H1 (cell line): ENCODE measurements at regions not wholly inside any gene's neighbourhood (a gene's known extent, or its start where the extent isn't known, plus 50 kb on each side); places are given as distances from the start of the nearest gene placed in this dataset.

Experiments
- CTCF ChIA-PET: fragments of 300-600 bp; sonication (Branson Sonifier 250); formaldehyde crosslinking; loops from one replicate; lab custom pipeline; 2021; ENCODE audit not compliant: partially characterized antibody; lab: Charles Lee
- POLR2A ChIA-PET: fragments of 300-600 bp; sonication (Branson Sonifier 250); formaldehyde crosslinking; loops from one replicate; lab custom pipeline; 2021; ENCODE audit warnings: inconsistent platforms; ENCODE audit not compliant: partially characterized antibody; lab: Charles Lee
- DNase-seq, 2 experiments: peaks; one replicate each; pipeline versions ENCODE4 v3.0.0 to v3.0.0-alpha.2; 2010 to 2022; ENCODE audit warnings: low spot score in 2 of 2, low read depth in 1 of 2, mixed read lengths in 1 of 2
- FAIRE-seq: peaks from 2 replicates; lab custom pipeline; 2011; peaks lifted over from hg19 to GRCh38; lab: Jason Lieb, UNC
- H2AFZ ChIP-seq: 2 replicates; pipeline ENCODE4 v1.8.1; 2012; ENCODE audit warnings: low read length, inconsistent platforms
- H2AK5ac ChIP-seq: 2 replicates; pipeline ENCODE4 v1.6.1; 2013; ENCODE audit warnings: low read depth, low read length
- H2BK120ac ChIP-seq: replicated peaks from 2 replicates; pipeline ENCODE3; 2013; ENCODE audit warnings: low read depth, low read length, inconsistent platforms
- H2BK12ac ChIP-seq: 2 replicates; pipeline ENCODE4 v1.6.1; 2013; ENCODE audit warnings: low read depth, low read length
- H2BK15ac ChIP-seq: 2 replicates; pipeline ENCODE4 v1.6.1; 2013; ENCODE audit warnings: low read length
- H2BK20ac ChIP-seq: 2 replicates; pipeline ENCODE4 v1.6.1; 2013; ENCODE audit warnings: low read length
- H2BK5ac ChIP-seq: 2 replicates; pipeline ENCODE4 v1.6.1; 2013; ENCODE audit warnings: low read depth, low read length
- H3K14ac ChIP-seq: 2 replicates; pipeline ENCODE4 v1.6.1; 2013; ENCODE audit warnings: inconsistent platforms; ENCODE audit not compliant: insufficient read length
- H3K18ac ChIP-seq: 2 replicates; pipeline ENCODE4 v1.6.1; 2013; ENCODE audit warnings: low read length; ENCODE audit errors: extremely low read depth
- H3K23ac ChIP-seq: 2 replicates; pipeline ENCODE4 v1.6.1; 2013; ENCODE audit warnings: inconsistent platforms; ENCODE audit not compliant: insufficient read length
- H3K23me2 ChIP-seq: 2 replicates; pipeline ENCODE4 v1.6.1; 2013; ENCODE audit warnings: low read depth, low read length
- H3K27ac ChIP-seq: 2 replicates; pipeline ENCODE4 v1.6.1; 2011; ENCODE audit warnings: low read depth, low read length, inconsistent platforms
- H3K27me3 ChIP-seq, 4 experiments: replicated peaks in 1 of 4; 1 replicate in 1 of 4; 2 replicates in 3 of 4; pipeline versions ENCODE4 v1.6.1 to v1.8.1; 2011 to 2013; ENCODE audit warnings: low read length in 3 of 4, mild to moderate bottlenecking in 3 of 4, inconsistent platforms in 2 of 4, mixed read lengths in 2 of 4, moderate library complexity in 1 of 4; ENCODE audit not compliant: control insufficient read depth in 3 of 4, insufficient read depth in 3 of 4; ENCODE audit errors: extremely low read depth in 1 of 4
- H3K36me3 ChIP-seq, 4 experiments: 2 replicates each; pipeline versions ENCODE4 v1.6.1 to v1.8.1; 2011 to 2013; ENCODE audit warnings: mild to moderate bottlenecking in 4 of 4, low read length in 3 of 4, moderate library complexity in 2 of 4, control low read depth in 1 of 4, inconsistent platforms in 1 of 4; ENCODE audit not compliant: insufficient read depth in 4 of 4, control insufficient read depth in 2 of 4
- H3K4ac ChIP-seq: replicated peaks from 2 replicates; pipeline ENCODE3; 2013; ENCODE audit warnings: low read length, low read depth, mixed read lengths, inconsistent platforms; ENCODE audit not compliant: insufficient read length
- H3K4me1 ChIP-seq, 4 experiments: replicated peaks in 1 of 4; 1 replicate in 1 of 4; 2 replicates in 3 of 4; pipeline versions ENCODE4 v1.6.1 to v1.8.1; 2011 to 2013; ENCODE audit warnings: low read length in 3 of 4, inconsistent platforms in 2 of 4, mixed read lengths in 1 of 4; ENCODE audit not compliant: insufficient read depth in 4 of 4, control insufficient read depth in 3 of 4
- H3K4me2 ChIP-seq, 2 experiments: 2 replicates each; pipeline versions ENCODE4 v1.6.1 to v1.8.1; 2011 to 2013; ENCODE audit warnings: low read depth in 2 of 2, low read length in 2 of 2, control low read depth in 1 of 2, inconsistent platforms in 1 of 2, mild to moderate bottlenecking in 1 of 2; ENCODE audit not compliant: insufficient read depth in 1 of 2
- H3K4me3 ChIP-seq, 4 experiments: fragments of 200-600, 300-600 bp in 1 of 4; sonication (generic), shearing (Covaris generic), sonication (Bioruptor Twin) in 1 of 4; 2 replicates each; pipeline versions ENCODE4 v1.5.1 to v1.8.1; 2011 to 2016; ENCODE audit warnings: low read length in 4 of 4, low read depth in 3 of 4, control low read depth in 2 of 4, inconsistent platforms in 2 of 4, mild to moderate bottlenecking in 2 of 4, mixed read lengths in 1 of 4, moderate library complexity in 1 of 4; ENCODE audit not compliant: insufficient read depth in 2 of 4; ENCODE audit errors: extremely low read depth in 1 of 4
- H3K56ac ChIP-seq: replicated peaks from 2 replicates; pipeline ENCODE3; 2013; ENCODE audit warnings: low read depth, mild to moderate bottlenecking, mixed read lengths, low read length, inconsistent platforms; ENCODE audit not compliant: insufficient read length
- H3K79me1 ChIP-seq: 2 replicates; pipeline ENCODE4 v1.6.1; 2013; ENCODE audit warnings: low read depth, low read length, control low read depth
- H3K79me2 ChIP-seq, 2 experiments: 2 replicates each; pipeline versions ENCODE4 v1.6.1 to v1.8.1; 2012 to 2013; ENCODE audit warnings: low read length in 2 of 2, mild to moderate bottlenecking in 2 of 2, inconsistent platforms in 1 of 2; ENCODE audit not compliant: insufficient read depth in 2 of 2, control insufficient read depth in 1 of 2
- H3K9ac ChIP-seq, 4 experiments: replicated peaks in 1 of 4; 1 replicate in 1 of 4; 2 replicates in 3 of 4; pipeline versions ENCODE4 v1.6.1 to v1.8.1; 2011 to 2013; ENCODE audit warnings: low read depth in 3 of 4, low read length in 3 of 4, control low read depth in 2 of 4, mild to moderate bottlenecking in 2 of 4, moderate library complexity in 2 of 4, inconsistent platforms in 1 of 4; ENCODE audit errors: extremely low read depth in 1 of 4
- H3K9me3 ChIP-seq, 2 experiments: 2 replicates each; pipeline versions ENCODE4 v1.6.1 to v1.8.1; 2012 to 2013; ENCODE audit warnings: mild to moderate bottlenecking in 2 of 2, moderate library complexity in 2 of 2, control low read depth in 1 of 2, inconsistent platforms in 1 of 2, low read depth in 1 of 2, low read length in 1 of 2, mixed read lengths in 1 of 2; ENCODE audit not compliant: insufficient read depth in 2 of 2
- H4K20me1 ChIP-seq, 2 experiments: replicated peaks in 1 of 2; 2 replicates each; pipeline versions ENCODE3 to v1.8.1; 2011 to 2013; ENCODE audit warnings: inconsistent platforms in 2 of 2, low read length in 2 of 2, mild to moderate bottlenecking in 1 of 2; ENCODE audit not compliant: insufficient read depth in 2 of 2, control insufficient read depth in 1 of 2
- H4K5ac ChIP-seq: 2 replicates; pipeline ENCODE4 v1.6.1; 2013; ENCODE audit warnings: low read length, low read depth, mixed read lengths, inconsistent platforms; ENCODE audit not compliant: insufficient read length
- H4K8ac ChIP-seq: 2 replicates; pipeline ENCODE4 v1.8.0; 2013; ENCODE audit warnings: mild to moderate bottlenecking, moderate library complexity, low read length, inconsistent platforms; ENCODE audit not compliant: insufficient read depth; ENCODE audit errors: extremely low read depth
- H4K91ac ChIP-seq: replicated peaks from 2 replicates; pipeline ENCODE3; 2013; ENCODE audit warnings: low read length, mixed read lengths, inconsistent platforms; ENCODE audit not compliant: insufficient read length
- BRCA1 ChIP-seq: IDR thresholded peaks from 2 replicates; pipeline ENCODE4 v1.6.1; 2012; ENCODE audit warnings: low read depth, low read length, improper control_type of control experiment
- CTCF ChIP-seq, 3 experiments: IDR thresholded peaks; 1 replicate in 2 of 3; 2 replicates in 1 of 3; pipeline versions ENCODE4 v1.5.1 to v1.6.1; 2011; ENCODE audit warnings: low read length in 3 of 3, mild to moderate bottlenecking in 3 of 3, inconsistent platforms in 2 of 3, low read depth in 1 of 3, moderate library complexity in 1 of 3; ENCODE audit not compliant: insufficient read depth in 1 of 3; ENCODE audit errors: control extremely low read depth in 1 of 3
- FOSL1 ChIP-seq: IDR thresholded peaks from 2 replicates; pipeline ENCODE4 v1.6.1; 2011; ENCODE audit warnings: mild to moderate bottlenecking, low read depth, low read length, moderate library complexity; ENCODE audit not compliant: insufficient read depth
- KDM5A ChIP-seq: fragments of 200-600 bp; IDR thresholded peaks from 2 replicates; pipeline ENCODE4 v1.7.1; 2012; ENCODE audit warnings: mild to moderate bottlenecking, low read length, inconsistent platforms, mixed read lengths
- MAFK ChIP-seq: IDR thresholded peaks from 2 replicates; pipeline ENCODE4 v1.6.1; 2012; ENCODE audit warnings: low read depth, mild to moderate bottlenecking, improper control_type of control experiment, low read length
- WGBS, 2 experiments: shearing (Covaris generic) in 1 of 2; methylation state at CpG; one replicate each; pipeline versions ENCODE4 v1.1.6 to v1.1.7; 2013 to 2015; ENCODE audit warnings: low lambda C conversion rate in 2 of 2, mixed read lengths in 2 of 2, inconsistent platforms in 1 of 2, low coverage in 1 of 2, missing lambda C conversion rate in 1 of 2; ENCODE audit not compliant: insufficient replicate concordance in 2 of 2, insufficient coverage in 1 of 2, insufficient read length in 1 of 2; ENCODE audit errors: extremely low coverage in 1 of 2, missing lambda C conversion rate in 1 of 2; 5-methylcytosine and 5-hydroxymethylcytosine counted together

DNA sequence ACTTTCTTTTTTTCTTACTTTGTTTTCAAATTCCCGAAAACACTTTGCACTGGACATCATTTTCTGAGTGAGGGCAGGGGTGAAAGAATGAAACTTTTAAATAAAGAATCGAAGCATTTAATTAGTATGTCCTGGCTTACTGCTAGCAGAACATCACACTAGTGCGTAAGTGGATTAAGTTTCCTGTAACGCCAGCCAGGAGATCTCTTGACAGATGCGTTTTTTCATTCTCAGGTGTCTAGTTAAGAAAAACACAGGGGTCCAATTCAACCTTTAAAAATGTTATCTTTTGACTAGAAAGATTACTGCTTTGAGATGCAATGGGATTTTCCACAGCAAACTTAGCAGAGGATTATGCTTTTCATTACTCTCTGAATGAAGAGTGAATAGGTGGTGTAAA, 858.8 kb upstream of the EPHA7 start:
- Histone ChIP-seq H2BK5ac (no peak overlapping the region), H3K9ac (no peak overlapping the region), H2BK120ac (no peak overlapping the region), H3K4me3 (no peak overlapping the region), H3K23me2 (no peaks in the 10 kb centered on the region)
- TF ChIP-seq CTCF (IDR thresholded peaks at IDR 0.05; ENCODE audit: control extremely low read depth in 1 of 3, insufficient read depth in 1 of 3, low read depth in 1 of 3, low read length in 3 of 3) (no peak), BRCA1 (no peak), KDM5A (no peak), FOSL1 (no peak), MAFK (no peak)
- TF ChIP-seq, all 59 proteins: peak for 0
- no peak overlapping the region for H2BK12ac ChIP-seq
- H2BK15ac ChIP-seq: no peak overlapping the region
- H3K27ac ChIP-seq: no peak overlapping the region
- FAIRE-seq: no peak
- no peak for DNase-seq
- no peaks in the 10 kb centered on the region for H3K79me1 ChIP-seq
- H4K91ac ChIP-seq: no peak overlapping the region
- H3K79me2 ChIP-seq: no peaks in the 10 kb centered on the region
- no peak overlapping the region for H3K4me2 ChIP-seq
- CTCF ChIA-PET: no interaction called here
- no peak overlapping the region for H3K18ac ChIP-seq
- no peak overlapping the region for H4K5ac ChIP-seq
- H4K20me1 ChIP-seq: no peaks in the 10 kb centered on the region
- no peak overlapping the region for H2AK5ac ChIP-seq
- no peaks in the 10 kb centered on the region for H3K4me1 ChIP-seq
- no peak overlapping the region for H3K23ac ChIP-seq
- POLR2A ChIA-PET: no interaction called here
- no peaks in the 10 kb centered on the region for H3K27me3 ChIP-seq
- H2AFZ ChIP-seq: no peak overlapping the region
- no peaks in the 10 kb centered on the region for H3K9me3 ChIP-seq
- no peak overlapping the region for H2BK20ac ChIP-seq
- no peak overlapping the region for H4K8ac ChIP-seq
- no peaks in the 10 kb centered on the region for H3K36me3 ChIP-seq
- H3K4ac ChIP-seq: no peak overlapping the region
- H3K56ac ChIP-seq: no peak overlapping the region
- WGBS, 2 experiments: 81% methylated on average over 5 of the region's 5 CpGs; no CpG with 5 or more reads in 1 of the 2 experiments
- no peak overlapping the region for H3K14ac ChIP-seq
